ENCODE measurements at regions not wholly inside any gene's neighbourhood (a gene's known extent, or its start where the extent isn't known, plus 50 kb on each side); places are given as distances from the start of the nearest gene placed in this dataset.

- Histone ChIP-seq H3K9me3 (ENCODE audit: insufficient read depth, low read depth, low read length) (no peaks in the 10 kb centered on the region), H3K79me2 (ENCODE audit: insufficient read depth, low read length) (no peaks in the 10 kb centered on the region), H3F3A (ENCODE audit: low read depth) (no peaks in the 10 kb centered on the region), H3K27me3 (ENCODE audit: insufficient read depth, low read length, poor library complexity, severe bottlenecking) (no peaks in the 10 kb centered on the region), H3K9ac (ENCODE audit: low read depth, low read length, poor library complexity, severe bottlenecking) (no peak overlapping the region), H4K20me1 (ENCODE audit: insufficient read depth, low read length, poor library complexity, severe bottlenecking) (no peaks in the 10 kb centered on the region), H3K4me2 (ENCODE audit: low read depth, low read length, poor library complexity, severe bottlenecking) (no peak overlapping the region), H3K9me2 (replicated peaks; ENCODE audit: low read depth, low read length) (no peaks in the 10 kb centered on the region), H3K4me3 (ENCODE audit: low read length, poor library complexity, severe bottlenecking) (no peak overlapping the region), H3K36me3 (ENCODE audit: insufficient read depth, low read length) (no peaks in the 10 kb centered on the region), H3K4me1 (ENCODE audit: insufficient read depth, low read length, poor library complexity, severe bottlenecking) (peaks cover 15% of the 10 kb centered on the region), H2AFZ (ENCODE audit: low read length) (no peak overlapping the region)
- TF ChIP-seq EZH2phosphoT487 (IDR thresholded peaks at IDR 0.05; ENCODE audit: borderline replicate concordance) (no peak), CTCF (conservative IDR thresholded peaks at IDR 0.05; ENCODE audit: low read length) (no peak)
These were observed 149.6 kb upstream of the UBE2E1 start for GRCh38 chr3:23656199-23656598.

DNA sequence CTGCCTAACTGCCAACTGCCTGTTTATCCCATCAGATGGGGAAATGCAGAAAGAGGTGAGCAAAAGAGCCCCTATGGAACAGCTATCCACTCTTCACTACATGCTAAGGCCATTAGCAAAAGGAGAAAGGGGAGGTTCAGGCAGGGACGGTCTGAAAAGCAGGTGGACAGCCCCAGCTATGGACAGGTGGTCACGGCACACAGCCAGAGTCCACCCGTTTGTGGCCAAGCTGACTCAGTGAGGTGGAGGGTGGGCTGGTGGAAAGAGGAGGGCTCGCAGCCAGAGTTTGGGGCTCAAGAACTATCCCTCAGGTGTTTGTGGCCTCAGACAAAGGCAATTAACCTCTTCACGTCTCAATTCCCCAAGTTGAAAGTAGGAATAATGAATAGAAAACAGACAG is 148.9 kb upstream of the UBE2E1 start:
- no peaks in the 10 kb centered on the region for H3K9me3 ChIP-seq (ENCODE audit: insufficient read depth, low read depth, low read length)
- TF ChIP-seq CTCF (conservative IDR thresholded peaks at IDR 0.05; ENCODE audit: low read length) = no peak
- no peak for TF ChIP-seq EZH2phosphoT487 (IDR thresholded peaks at IDR 0.05; ENCODE audit: borderline replicate concordance)

DNA sequence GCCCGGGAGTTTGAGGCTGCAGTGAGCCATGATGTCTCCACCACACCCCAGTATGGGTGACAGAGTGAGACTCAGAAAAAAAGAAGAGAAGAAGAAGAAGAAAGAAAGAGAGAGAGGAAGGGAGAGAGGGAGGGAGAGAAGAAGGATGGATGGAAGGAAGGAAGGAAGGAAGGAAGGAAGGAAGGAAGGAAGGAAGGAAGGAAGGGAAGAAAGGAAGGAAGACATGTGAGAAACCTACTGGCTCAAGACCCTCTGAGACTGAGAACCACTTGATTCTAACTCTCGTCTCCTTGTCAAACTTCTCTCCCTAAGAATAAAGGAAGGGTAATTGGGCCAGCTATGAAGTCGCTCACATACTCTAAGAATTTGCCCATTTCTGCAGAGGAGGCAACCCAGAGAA is 148.1 kb upstream of the UBE2E1 start:
- Histone ChIP-seq H2AFZ (ENCODE audit: low read length) (no peak overlapping the region), H3F3A (ENCODE audit: low read depth) (no peaks in the 10 kb centered on the region), H3K36me3 (ENCODE audit: insufficient read depth, low read length) (no peaks in the 10 kb centered on the region), H3K79me2 (ENCODE audit: insufficient read depth, low read length) (no peaks in the 10 kb centered on the region), H3K4me1 (ENCODE audit: insufficient read depth, low read length, poor library complexity, severe bottlenecking) (peaks cover 25% of the 10 kb centered on the region), H3K9me3 (ENCODE audit: insufficient read depth, low read depth, low read length) (no peaks in the 10 kb centered on the region), H4K20me1 (ENCODE audit: insufficient read depth, low read length, poor library complexity, severe bottlenecking) (no peaks in the 10 kb centered on the region), H3K4me2 (ENCODE audit: low read depth, low read length, poor library complexity, severe bottlenecking) (no peak overlapping the region), H3K27me3 (ENCODE audit: insufficient read depth, low read length, poor library complexity, severe bottlenecking) (no peaks in the 10 kb centered on the region), H3K9me2 (replicated peaks; ENCODE audit: low read depth, low read length) (no peaks in the 10 kb centered on the region), H3K4me3 (ENCODE audit: low read length, poor library complexity, severe bottlenecking) (no peak overlapping the region), H3K9ac (ENCODE audit: low read depth, low read length, poor library complexity, severe bottlenecking) (no peak overlapping the region)
- TF ChIP-seq CTCF (conservative IDR thresholded peaks at IDR 0.05; ENCODE audit: low read length) (no peak), EZH2phosphoT487 (IDR thresholded peaks at IDR 0.05; ENCODE audit: borderline replicate concordance) (no peak)

More for the DNA sequence above, 148.9 kb upstream of the UBE2E1 start:
- Histone ChIP-seq H3K9me2 (replicated peaks; ENCODE audit: low read depth, low read length) (no peaks in the 10 kb centered on the region), H3K27me3 (ENCODE audit: insufficient read depth, low read length, poor library complexity, severe bottlenecking) (no peaks in the 10 kb centered on the region), H3F3A (ENCODE audit: low read depth) (no peaks in the 10 kb centered on the region), H3K36me3 (ENCODE audit: insufficient read depth, low read length) (no peaks in the 10 kb centered on the region), H3K4me3 (ENCODE audit: low read length, poor library complexity, severe bottlenecking) (no peak overlapping the region), H3K9ac (ENCODE audit: low read depth, low read length, poor library complexity, severe bottlenecking) (no peak overlapping the region), H3K79me2 (ENCODE audit: insufficient read depth, low read length) (no peaks in the 10 kb centered on the region), H2AFZ (ENCODE audit: low read length) (no peak overlapping the region), H4K20me1 (ENCODE audit: insufficient read depth, low read length, poor library complexity, severe bottlenecking) (no peaks in the 10 kb centered on the region), H3K4me2 (ENCODE audit: low read depth, low read length, poor library complexity, severe bottlenecking) (no peak overlapping the region), H3K4me1 (ENCODE audit: insufficient read depth, low read length, poor library complexity, severe bottlenecking) (peaks cover 17% of the 10 kb centered on the region)

Data from Loucy (cell line).